ENCODE measurements at regions not wholly inside any gene's neighbourhood (a gene's known extent, or its start where the extent isn't known, plus 50 kb on each side); places are given as distances from the start of the nearest gene placed in this dataset.

DNA sequence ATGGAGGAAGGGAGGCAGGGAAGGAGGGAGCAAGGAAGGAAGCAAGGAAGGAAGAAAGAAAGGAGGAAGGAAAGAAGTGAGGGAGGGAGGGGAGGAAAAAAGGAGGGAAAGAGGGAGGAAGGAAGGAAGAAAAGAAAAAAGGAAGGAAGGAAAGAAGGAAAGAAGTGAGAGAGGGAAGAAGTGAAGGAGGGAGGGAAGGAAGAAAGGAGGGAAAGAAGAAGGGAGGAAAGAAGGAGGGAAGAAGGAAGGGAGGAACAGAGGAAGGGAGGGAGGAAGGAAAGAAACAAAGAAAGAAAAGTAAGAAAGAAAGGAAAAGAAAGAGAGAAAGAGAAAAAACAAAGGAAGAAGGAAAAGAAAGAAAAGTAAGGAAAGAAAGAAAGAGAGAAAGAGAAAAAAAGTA is 183.0 kb upstream of the SLC24A5 start:
- TF ChIP-seq SIN3A (IDR thresholded peaks at IDR 0.05; ENCODE audit: borderline replicate concordance, insufficient read depth, low read depth, low read length) (no peak), POLR2AphosphoS5 (IDR thresholded peaks at IDR 0.05; ENCODE audit: low read depth, low read length) (no peak), TCF7L2 (IDR thresholded peaks at IDR 0.05; ENCODE audit: low read depth, low read length) (no peak)
- TF ChIP-seq, protein P1, sequence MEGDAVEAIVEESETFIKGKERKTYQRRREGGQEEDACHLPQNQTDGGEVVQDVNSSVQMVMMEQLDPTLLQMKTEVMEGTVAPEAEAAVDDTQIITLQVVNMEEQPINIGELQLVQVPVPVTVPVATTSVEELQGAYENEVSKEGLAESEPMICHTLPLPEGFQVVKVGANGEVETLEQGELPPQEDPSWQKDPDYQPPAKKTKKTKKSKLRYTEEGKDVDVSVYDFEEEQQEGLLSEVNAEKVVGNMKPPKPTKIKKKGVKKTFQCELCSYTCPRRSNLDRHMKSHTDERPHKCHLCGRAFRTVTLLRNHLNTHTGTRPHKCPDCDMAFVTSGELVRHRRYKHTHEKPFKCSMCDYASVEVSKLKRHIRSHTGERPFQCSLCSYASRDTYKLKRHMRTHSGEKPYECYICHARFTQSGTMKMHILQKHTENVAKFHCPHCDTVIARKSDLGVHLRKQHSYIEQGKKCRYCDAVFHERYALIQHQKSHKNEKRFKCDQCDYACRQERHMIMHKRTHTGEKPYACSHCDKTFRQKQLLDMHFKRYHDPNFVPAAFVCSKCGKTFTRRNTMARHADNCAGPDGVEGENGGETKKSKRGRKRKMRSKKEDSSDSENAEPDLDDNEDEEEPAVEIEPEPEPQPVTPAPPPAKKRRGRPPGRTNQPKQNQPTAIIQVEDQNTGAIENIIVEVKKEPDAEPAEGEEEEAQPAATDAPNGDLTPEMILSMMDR (IDR thresholded peaks at IDR 0.05), result no peak
- TF ChIP-seq, protein P2, sequence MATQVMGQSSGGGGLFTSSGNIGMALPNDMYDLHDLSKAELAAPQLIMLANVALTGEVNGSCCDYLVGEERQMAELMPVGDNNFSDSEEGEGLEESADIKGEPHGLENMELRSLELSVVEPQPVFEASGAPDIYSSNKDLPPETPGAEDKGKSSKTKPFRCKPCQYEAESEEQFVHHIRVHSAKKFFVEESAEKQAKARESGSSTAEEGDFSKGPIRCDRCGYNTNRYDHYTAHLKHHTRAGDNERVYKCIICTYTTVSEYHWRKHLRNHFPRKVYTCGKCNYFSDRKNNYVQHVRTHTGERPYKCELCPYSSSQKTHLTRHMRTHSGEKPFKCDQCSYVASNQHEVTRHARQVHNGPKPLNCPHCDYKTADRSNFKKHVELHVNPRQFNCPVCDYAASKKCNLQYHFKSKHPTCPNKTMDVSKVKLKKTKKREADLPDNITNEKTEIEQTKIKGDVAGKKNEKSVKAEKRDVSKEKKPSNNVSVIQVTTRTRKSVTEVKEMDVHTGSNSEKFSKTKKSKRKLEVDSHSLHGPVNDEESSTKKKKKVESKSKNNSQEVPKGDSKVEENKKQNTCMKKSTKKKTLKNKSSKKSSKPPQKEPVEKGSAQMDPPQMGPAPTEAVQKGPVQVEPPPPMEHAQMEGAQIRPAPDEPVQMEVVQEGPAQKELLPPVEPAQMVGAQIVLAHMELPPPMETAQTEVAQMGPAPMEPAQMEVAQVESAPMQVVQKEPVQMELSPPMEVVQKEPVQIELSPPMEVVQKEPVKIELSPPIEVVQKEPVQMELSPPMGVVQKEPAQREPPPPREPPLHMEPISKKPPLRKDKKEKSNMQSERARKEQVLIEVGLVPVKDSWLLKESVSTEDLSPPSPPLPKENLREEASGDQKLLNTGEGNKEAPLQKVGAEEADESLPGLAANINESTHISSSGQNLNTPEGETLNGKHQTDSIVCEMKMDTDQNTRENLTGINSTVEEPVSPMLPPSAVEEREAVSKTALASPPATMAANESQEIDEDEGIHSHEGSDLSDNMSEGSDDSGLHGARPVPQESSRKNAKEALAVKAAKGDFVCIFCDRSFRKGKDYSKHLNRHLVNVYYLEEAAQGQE (IDR thresholded peaks at IDR 0.05; ENCODE audit: insufficient read depth in 1 of 2, low read depth in 2 of 2, low read length in 1 of 2), result no peak
